ENCODE measurements at regions not wholly inside any gene's neighbourhood (a gene's known extent, or its start where the extent isn't known, plus 50 kb on each side); places are given as distances from the start of the nearest gene placed in this dataset.
"Not testable (repeated sequence)": the region's sequence is repeated elsewhere in the genome, so short reads cannot be mapped to it uniquely, and the experiment has no call there.

GRCh38 chr6:58063542-58063941 is 746.1 kb downstream of the PRIM2 start:
- not testable (repeated sequence) for H3K9ac ChIP-seq (ENCODE audit: low read depth, low read length, poor library complexity); H2AFZ ChIP-seq (ENCODE audit: low read length); H3K27ac ChIP-seq (replicated peaks; ENCODE audit: low read length); H2AK5ac ChIP-seq (ENCODE audit: low read depth, low read length); DNase-seq (ENCODE audit: low spot score); H3K23ac ChIP-seq (ENCODE audit: low read depth, low read length, poor library complexity); H3K79me1 ChIP-seq (ENCODE audit: low read depth, low read length); H4K91ac ChIP-seq (ENCODE audit: low read depth, low read length, poor library complexity); H4K8ac ChIP-seq (ENCODE audit: low read depth, low read length); H2BK12ac ChIP-seq (ENCODE audit: low read length); H3K36me3 ChIP-seq (replicated peaks in 1 of 2; ENCODE audit: control insufficient read depth in 2 of 2, insufficient read depth in 2 of 2, low read length in 2 of 2); H2BK120ac ChIP-seq (ENCODE audit: low read depth, low read length); H3K4ac ChIP-seq (ENCODE audit: low read length); H3K27me3 ChIP-seq (ENCODE audit: control insufficient read depth in 3 of 3, insufficient read depth in 3 of 3, low read depth in 1 of 3, low read length in 3 of 3); H2BK15ac ChIP-seq (ENCODE audit: low read length); H3K4me3 ChIP-seq (ENCODE audit: low read length in 2 of 2); H2BK5ac ChIP-seq (ENCODE audit: low read length); H3K4me2 ChIP-seq (ENCODE audit: insufficient read depth, low read length, poor library complexity, severe bottlenecking); H3K9me3 ChIP-seq (replicated peaks in 1 of 2; ENCODE audit: control insufficient read depth in 2 of 2, insufficient read depth in 1 of 2, low read depth in 1 of 2, low read length in 2 of 2); H3K14ac ChIP-seq (ENCODE audit: low read length); H3K18ac ChIP-seq (ENCODE audit: low read length); H3K4me1 ChIP-seq (ENCODE audit: control insufficient read depth in 2 of 2, insufficient read depth in 1 of 2, low read depth in 1 of 2, low read length in 2 of 2)
- WGBS, 2 donors (ENCODE audit: extremely low coverage in 2 of 2, insufficient read length in 2 of 2, insufficient replicate concordance in 1 of 2) = no CpG with 5 or more reads among the region's 1 CpG

DNA sequence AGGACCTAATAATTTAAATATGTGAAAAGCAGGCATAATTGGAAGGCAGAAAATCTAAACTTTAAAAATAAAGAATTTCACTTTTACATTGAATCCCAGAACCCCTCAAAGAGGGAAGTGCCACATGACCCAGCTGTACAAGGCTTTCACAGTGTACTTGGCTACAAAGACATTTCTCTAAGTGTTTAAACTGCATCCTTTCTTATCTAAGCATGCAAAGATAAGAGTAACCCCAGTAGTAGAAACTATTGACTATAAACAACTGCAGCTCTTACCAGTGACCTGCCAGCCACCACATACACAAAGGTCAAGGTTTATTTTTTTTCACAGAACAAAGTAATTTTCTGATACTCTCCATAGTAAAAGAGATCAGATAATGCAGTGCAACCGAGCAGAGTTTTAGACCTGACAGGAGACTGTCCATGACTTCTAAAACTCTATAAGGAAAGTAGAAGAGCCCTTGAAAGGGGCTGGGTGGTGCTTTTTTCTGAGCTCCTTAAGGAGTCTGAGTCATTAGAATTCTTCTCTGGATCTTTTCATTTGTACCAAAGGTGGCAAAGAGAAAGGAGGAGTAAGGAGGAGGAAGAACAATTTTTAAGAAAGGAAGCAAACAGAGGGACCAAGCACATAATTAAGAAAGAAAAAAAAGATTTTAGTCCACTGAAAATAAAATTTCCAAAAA is 750.6 kb downstream of the PRIM2 start:
- H2AK5ac ChIP-seq (ENCODE audit: low read depth, low read length); H3K27me3 ChIP-seq (ENCODE audit: control insufficient read depth in 3 of 3, insufficient read depth in 3 of 3, low read depth in 1 of 3, low read length in 3 of 3); H3K14ac ChIP-seq (ENCODE audit: low read length); H3K4ac ChIP-seq (ENCODE audit: low read length); H3K36me3 ChIP-seq (replicated peaks in 1 of 2; ENCODE audit: control insufficient read depth in 2 of 2, insufficient read depth in 2 of 2, low read length in 2 of 2); H2BK120ac ChIP-seq (ENCODE audit: low read depth, low read length); H3K23ac ChIP-seq (ENCODE audit: low read depth, low read length, poor library complexity); H3K9me3 ChIP-seq (replicated peaks in 1 of 2; ENCODE audit: control insufficient read depth in 2 of 2, insufficient read depth in 1 of 2, low read depth in 1 of 2, low read length in 2 of 2); H3K79me1 ChIP-seq (ENCODE audit: low read depth, low read length); H2BK15ac ChIP-seq (ENCODE audit: low read length); DNase-seq (ENCODE audit: low spot score); H3K9ac ChIP-seq (ENCODE audit: low read depth, low read length, poor library complexity); H2BK5ac ChIP-seq (ENCODE audit: low read length); H3K27ac ChIP-seq (replicated peaks; ENCODE audit: low read length); H2AFZ ChIP-seq (ENCODE audit: low read length); H3K18ac ChIP-seq (ENCODE audit: low read length); H4K91ac ChIP-seq (ENCODE audit: low read depth, low read length, poor library complexity); H3K4me1 ChIP-seq (ENCODE audit: control insufficient read depth in 2 of 2, insufficient read depth in 1 of 2, low read depth in 1 of 2, low read length in 2 of 2); H4K8ac ChIP-seq (ENCODE audit: low read depth, low read length); H3K4me2 ChIP-seq (ENCODE audit: insufficient read depth, low read length, poor library complexity, severe bottlenecking); H3K4me3 ChIP-seq (ENCODE audit: low read length in 2 of 2); H2BK12ac ChIP-seq (ENCODE audit: low read length): not testable (repeated sequence)
- WGBS, 2 donors (ENCODE audit: extremely low coverage in 2 of 2, insufficient read length in 2 of 2, insufficient replicate concordance in 1 of 2) = no CpG with 5 or more reads among the region's 1 CpG

DNA sequence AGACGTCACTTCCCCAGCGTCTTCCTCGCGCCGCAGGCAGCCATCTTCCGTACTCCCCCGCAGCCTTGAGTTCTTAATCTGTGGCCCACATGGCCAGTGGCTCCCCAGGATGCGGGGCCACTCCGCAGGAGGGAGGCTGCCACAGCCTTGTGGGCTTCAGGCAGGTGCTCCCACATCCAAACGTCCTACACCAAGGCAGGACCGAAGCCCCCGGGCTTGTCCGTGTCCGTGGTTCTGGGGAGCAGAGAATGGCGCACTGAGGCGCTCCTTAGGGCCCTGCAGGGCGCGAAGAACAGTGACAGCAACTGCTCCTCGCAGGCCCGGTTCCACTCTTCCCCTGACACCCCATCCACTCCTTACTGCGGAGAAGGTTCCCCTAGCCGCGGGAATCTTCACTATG is 755.8 kb downstream of the PRIM2 start:
- H3K9ac ChIP-seq (ENCODE audit: low read depth, low read length, poor library complexity) = no peak overlapping the region
- H2AFZ ChIP-seq (ENCODE audit: low read length) = no peak overlapping the region
- no peak overlapping the region for H3K14ac ChIP-seq (ENCODE audit: low read length)
- H3K4me1 ChIP-seq (ENCODE audit: control insufficient read depth in 2 of 2, insufficient read depth in 1 of 2, low read depth in 1 of 2, low read length in 2 of 2) = no peaks in the 10 kb centered on the region
- no peak overlapping the region for H4K91ac ChIP-seq (ENCODE audit: low read depth, low read length, poor library complexity)
- H2BK120ac ChIP-seq (ENCODE audit: low read depth, low read length) = no peak overlapping the region
- peak overlapping the region; percentile 3 for H2BK5ac ChIP-seq (ENCODE audit: low read length)
- H3K4me3 ChIP-seq (ENCODE audit: low read length in 2 of 2) = no peak overlapping the region
- no CpG with 5 or more reads among the region's 23 CpGs for WGBS, 2 donors (ENCODE audit: extremely low coverage in 2 of 2, insufficient read length in 2 of 2, insufficient replicate concordance in 1 of 2)
- no peak overlapping the region for H3K4me2 ChIP-seq (ENCODE audit: insufficient read depth, low read length, poor library complexity, severe bottlenecking)
- no peak overlapping the region for H2BK15ac ChIP-seq (ENCODE audit: low read length)
- no peak overlapping the region for H2AK5ac ChIP-seq (ENCODE audit: low read depth, low read length)
- peaks cover 0 to 18% (median 0%) of the 10 kb centered on the region in 3 experiments for H3K27me3 ChIP-seq (ENCODE audit: control insufficient read depth in 3 of 3, insufficient read depth in 3 of 3, low read depth in 1 of 3, low read length in 3 of 3)
- no peak for DNase-seq (ENCODE audit: low spot score)
- H3K18ac ChIP-seq (ENCODE audit: low read length) = no peak overlapping the region
- H4K8ac ChIP-seq (ENCODE audit: low read depth, low read length) = peak overlapping the region; percentile 65
- no peaks in the 10 kb centered on the region for H3K36me3 ChIP-seq (replicated peaks in 1 of 2; ENCODE audit: control insufficient read depth in 2 of 2, insufficient read depth in 2 of 2, low read length in 2 of 2)
- no peak overlapping the region for H3K27ac ChIP-seq (replicated peaks; ENCODE audit: low read length)
- peaks cover 4% of the 10 kb centered on the region for H3K79me1 ChIP-seq (ENCODE audit: low read depth, low read length)
- H3K4ac ChIP-seq (ENCODE audit: low read length) = no peak overlapping the region
- H3K23ac ChIP-seq (ENCODE audit: low read depth, low read length, poor library complexity) = no peak overlapping the region
- H3K9me3 ChIP-seq (replicated peaks in 1 of 2; ENCODE audit: control insufficient read depth in 2 of 2, insufficient read depth in 1 of 2, low read depth in 1 of 2, low read length in 2 of 2) = peaks cover 0 to 3% of the 10 kb centered on the region in 2 donors
- peak overlapping the region; percentile 84 for H2BK12ac ChIP-seq (ENCODE audit: low read length)

DNA sequence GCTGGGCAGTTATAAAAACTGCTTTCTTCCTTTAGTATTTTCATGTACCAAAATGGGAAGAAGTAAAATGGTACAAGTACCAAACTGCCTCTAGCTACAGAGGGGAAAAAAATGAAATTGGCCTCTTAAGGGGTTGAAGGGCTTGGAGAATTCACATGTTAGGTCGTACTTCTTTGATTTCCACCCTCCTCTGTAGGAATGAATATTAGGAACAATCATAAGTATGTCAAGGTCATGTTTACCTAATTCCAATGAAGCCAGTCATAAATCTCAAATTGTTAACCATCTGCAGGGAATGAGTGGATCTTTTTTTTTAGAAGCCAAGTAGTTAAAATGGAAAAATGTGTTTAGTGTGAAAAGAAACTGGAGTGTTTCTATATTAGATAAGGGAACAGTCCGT is 772.6 kb downstream of the PRIM2 start:
- H3K4me1 ChIP-seq (ENCODE audit: control insufficient read depth in 2 of 2, insufficient read depth in 1 of 2, low read depth in 1 of 2, low read length in 2 of 2); H3K27ac ChIP-seq (replicated peaks; ENCODE audit: low read length); H3K4ac ChIP-seq (ENCODE audit: low read length); H2BK120ac ChIP-seq (ENCODE audit: low read depth, low read length); H3K18ac ChIP-seq (ENCODE audit: low read length); H3K14ac ChIP-seq (ENCODE audit: low read length); H2BK5ac ChIP-seq (ENCODE audit: low read length); H2BK15ac ChIP-seq (ENCODE audit: low read length); DNase-seq (ENCODE audit: low spot score); H3K4me2 ChIP-seq (ENCODE audit: insufficient read depth, low read length, poor library complexity, severe bottlenecking); H2AFZ ChIP-seq (ENCODE audit: low read length); H3K23ac ChIP-seq (ENCODE audit: low read depth, low read length, poor library complexity); H3K27me3 ChIP-seq (ENCODE audit: control insufficient read depth in 3 of 3, insufficient read depth in 3 of 3, low read depth in 1 of 3, low read length in 3 of 3); H3K4me3 ChIP-seq (ENCODE audit: low read length in 2 of 2); H3K36me3 ChIP-seq (replicated peaks in 1 of 2; ENCODE audit: control insufficient read depth in 2 of 2, insufficient read depth in 2 of 2, low read length in 2 of 2); H3K79me1 ChIP-seq (ENCODE audit: low read depth, low read length); H4K91ac ChIP-seq (ENCODE audit: low read depth, low read length, poor library complexity); H2AK5ac ChIP-seq (ENCODE audit: low read depth, low read length); H4K8ac ChIP-seq (ENCODE audit: low read depth, low read length); H2BK12ac ChIP-seq (ENCODE audit: low read length); H3K9ac ChIP-seq (ENCODE audit: low read depth, low read length, poor library complexity); H3K9me3 ChIP-seq (replicated peaks in 1 of 2; ENCODE audit: control insufficient read depth in 2 of 2, insufficient read depth in 1 of 2, low read depth in 1 of 2, low read length in 2 of 2): not testable (repeated sequence)
- no CpG with 5 or more reads among the region's 2 CpGs for WGBS, 2 donors (ENCODE audit: extremely low coverage in 2 of 2, insufficient read length in 2 of 2, insufficient replicate concordance in 1 of 2)
